ENCODE measurements at regions not wholly inside any gene's neighbourhood (a gene's known extent, or its start where the extent isn't known, plus 50 kb on each side); places are given as distances from the start of the nearest gene placed in this dataset.

GRCh38 chr1:71166178-71167173 lies 85.6 kb upstream of the ZRANB2 start:
- H3K9me3 ChIP-seq (ENCODE audit: insufficient read depth, low read depth): no peaks in the 10 kb centered on the region
- H4K20me1 ChIP-seq (ENCODE audit: insufficient read depth): no peaks in the 10 kb centered on the region
- H3K4me1 ChIP-seq (replicated peaks; ENCODE audit: insufficient read depth): no peaks in the 10 kb centered on the region
- H2AFZ ChIP-seq: no peak overlapping the region
- no peaks in the 10 kb centered on the region for H3K27me3 ChIP-seq (ENCODE audit: insufficient read depth, low read depth)
- H3K27ac ChIP-seq: no peak overlapping the region
- no peak for TF ChIP-seq CTCF (conservative IDR thresholded peaks at IDR 0.05)
- no peak for TF ChIP-seq EZH2 (IDR thresholded peaks at IDR 0.05; ENCODE audit: low read depth)
- no peak overlapping the region for H3K4me3 ChIP-seq
- H3K79me2 ChIP-seq (ENCODE audit: low read depth): no peaks in the 10 kb centered on the region
- no peaks in the 10 kb centered on the region for H3F3A ChIP-seq (ENCODE audit: insufficient read depth, low read depth)
- intact Hi-C loops (cut with micrococcal nuclease; ENCODE audit: unreplicated experiment): no loop called here
- H3K36me3 ChIP-seq (ENCODE audit: low read depth): no peaks in the 10 kb centered on the region
- no peaks in the 10 kb centered on the region for H3K9me2 ChIP-seq (ENCODE audit: insufficient read depth)
- ChIA-PET CTCF (no interaction called here), POLR2A (ENCODE audit: unreplicated experiment) (no interaction called here)
- no TSS peak for BruUV-seq (replicated peaks)
- DNase-seq: no peak
- no peak overlapping the region for H3K4me2 ChIP-seq

- Histone ChIP-seq H3K4me1 (replicated peaks; ENCODE audit: insufficient read depth) (no peaks in the 10 kb centered on the region), H3K9me2 (ENCODE audit: insufficient read depth) (no peaks in the 10 kb centered on the region), H3K9me3 (ENCODE audit: insufficient read depth, low read depth) (no peaks in the 10 kb centered on the region), H3K79me2 (ENCODE audit: low read depth) (no peaks in the 10 kb centered on the region), H2AFZ (no peak overlapping the region), H3K36me3 (ENCODE audit: low read depth) (no peaks in the 10 kb centered on the region), H3K4me3 (no peak overlapping the region), H3F3A (ENCODE audit: insufficient read depth, low read depth) (no peaks in the 10 kb centered on the region), H3K27me3 (ENCODE audit: insufficient read depth, low read depth) (no peaks in the 10 kb centered on the region), H3K4me2 (no peak overlapping the region), H3K27ac (no peak overlapping the region), H4K20me1 (ENCODE audit: insufficient read depth) (no peaks in the 10 kb centered on the region)
- ChIA-PET CTCF (no interaction called here), POLR2A (ENCODE audit: unreplicated experiment) (no interaction called here)
- no TSS peak for BruUV-seq (replicated peaks)
- DNase-seq: no peak
- TF ChIP-seq EZH2 (IDR thresholded peaks at IDR 0.05; ENCODE audit: low read depth) (no peak), CTCF (conservative IDR thresholded peaks at IDR 0.05) (no peak)
- intact Hi-C loops (cut with micrococcal nuclease; ENCODE audit: unreplicated experiment): no loop called here
Measured at GRCh38 chr1:71157715-71158114, 76.9 kb upstream of the ZRANB2 start.

- H3K4me1 ChIP-seq (replicated peaks; ENCODE audit: insufficient read depth): no peaks in the 10 kb centered on the region
- H3K36me3 ChIP-seq (ENCODE audit: low read depth): no peaks in the 10 kb centered on the region
- no TSS peak for BruUV-seq (replicated peaks)
- no peaks in the 10 kb centered on the region for H3K9me3 ChIP-seq (ENCODE audit: insufficient read depth, low read depth)
- TF ChIP-seq CTCF (conservative IDR thresholded peaks at IDR 0.05) (no peak), EZH2 (IDR thresholded peaks at IDR 0.05; ENCODE audit: low read depth) (no peak)
- H3F3A ChIP-seq (ENCODE audit: insufficient read depth, low read depth): no peaks in the 10 kb centered on the region
- no peaks in the 10 kb centered on the region for H3K9me2 ChIP-seq (ENCODE audit: insufficient read depth)
- H4K20me1 ChIP-seq (ENCODE audit: insufficient read depth): no peaks in the 10 kb centered on the region
- POLR2A ChIA-PET (ENCODE audit: unreplicated experiment): no interaction called here
- H3K79me2 ChIP-seq (ENCODE audit: low read depth): no peaks in the 10 kb centered on the region
- H3K27me3 ChIP-seq (ENCODE audit: insufficient read depth, low read depth): no peaks in the 10 kb centered on the region
- no peak overlapping the region for H3K27ac ChIP-seq
- CTCF ChIA-PET: no interaction called here
- H3K4me3 ChIP-seq: no peak overlapping the region
- H2AFZ ChIP-seq: no peak overlapping the region
- DNase-seq: no peak
- intact Hi-C loops (cut with micrococcal nuclease; ENCODE audit: unreplicated experiment): no loop called here
- no peak overlapping the region for H3K4me2 ChIP-seq
Measured at GRCh38 chr1:71157151-71157550, 76.3 kb upstream of the ZRANB2 start.

Data from PC-9 (cell line).